CD14-positive monocyte (primary cell): ENCODE measurements at regions not wholly inside any gene's neighbourhood (a gene's known extent, or its start where the extent isn't known, plus 50 kb on each side); places are given as distances from the start of the nearest gene placed in this dataset.

Experiments used
- DNase-seq, 3 donors: peaks; one replicate each; pipeline ENCODE4 v3.0.0-alpha.2; 2011 to 2022
- H2AFZ ChIP-seq: 2 replicates; pipeline ENCODE4 v1.6.0; 2012; ENCODE audit warnings: mild to moderate bottlenecking, low read depth, low read length, inconsistent platforms; ENCODE audit not compliant: insufficient read depth, poor library complexity, severe bottlenecking
- H3K27ac ChIP-seq, 2 donors: 1 replicate in 1 of 2; 2 replicates in 1 of 2; pipeline ENCODE4 v1.5.1; 2012 to 2013; ENCODE audit warnings: low read length in 2 of 2, control low read depth in 1 of 2, inconsistent platforms in 1 of 2, low read depth in 1 of 2, mild to moderate bottlenecking in 1 of 2
- H3K27me3 ChIP-seq, 2 donors: one replicate each; pipeline versions ENCODE4 v1.6.0 to v1.6.1; 2011 to 2013; ENCODE audit warnings: low read length in 2 of 2; ENCODE audit not compliant: control insufficient read depth in 2 of 2, insufficient read depth in 2 of 2
- H3K36me3 ChIP-seq, 2 donors: replicated peaks in 1 of 2; 1 replicate in 1 of 2; 2 replicates in 1 of 2; pipeline versions ENCODE4 v1.5.1 to v1.6.1; 2012 to 2013; ENCODE audit warnings: low read length in 2 of 2, control low read depth in 1 of 2, inconsistent platforms in 1 of 2, mild to moderate bottlenecking in 1 of 2; ENCODE audit not compliant: insufficient read depth in 2 of 2, control insufficient read depth in 1 of 2
- H3K4me1 ChIP-seq, 2 donors: 1 replicate in 1 of 2; 2 replicates in 1 of 2; pipeline versions ENCODE4 v1.5.1 to v1.6.1; 2012 to 2013; ENCODE audit warnings: low read length in 2 of 2, control low read depth in 1 of 2, inconsistent platforms in 1 of 2, mild to moderate bottlenecking in 1 of 2, moderate library complexity in 1 of 2; ENCODE audit not compliant: insufficient read depth in 2 of 2, control insufficient read depth in 1 of 2
- H3K4me2 ChIP-seq: replicated peaks from 2 replicates; pipeline ENCODE3; 2012; ENCODE audit warnings: low read length, moderate library complexity, mild to moderate bottlenecking; ENCODE audit not compliant: poor library complexity, severe bottlenecking; ENCODE audit errors: extremely low read depth
- H3K4me3 ChIP-seq, 3 experiments: fragments of 200-600 bp in 1 of 3; sonication (generic) in 1 of 3; replicated peaks in 1 of 3; 1 replicate in 2 of 3; 2 replicates in 1 of 3; pipeline ENCODE4 v1.5.1; 2011 to 2013; ENCODE audit warnings: low read length in 3 of 3, mild to moderate bottlenecking in 3 of 3, control low read depth in 2 of 3, low read depth in 2 of 3, inconsistent platforms in 1 of 3, moderate library complexity in 1 of 3
- H3K79me2 ChIP-seq: 2 replicates; pipeline ENCODE4 v1.6.0; 2012; ENCODE audit warnings: mild to moderate bottlenecking, control low read depth, inconsistent platforms, low read length, moderate library complexity; ENCODE audit not compliant: insufficient read depth
- H3K9ac ChIP-seq: 2 replicates; pipeline ENCODE4 v1.6.0; 2017; ENCODE audit warnings: low read length, mild to moderate bottlenecking; ENCODE audit not compliant: insufficient read depth, poor library complexity, severe bottlenecking
- H3K9me3 ChIP-seq, 2 donors: replicated peaks in 1 of 2; 1 replicate in 1 of 2; 2 replicates in 1 of 2; pipeline versions ENCODE4 v1.5.1 to v1.6.1; 2012 to 2013; ENCODE audit warnings: low read length in 2 of 2, control low read depth in 1 of 2; ENCODE audit not compliant: control insufficient read depth in 1 of 2, insufficient read depth in 1 of 2
- H4K20me1 ChIP-seq: 2 replicates; pipeline ENCODE4 v1.6.0; 2012; ENCODE audit warnings: mild to moderate bottlenecking, low read length, control low read depth, moderate library complexity; ENCODE audit not compliant: insufficient read depth
- H3K27ac Mint-ChIP-seq, 7 donors: one replicate each; pipeline ENCODE4 v1.8.0; 2020; ENCODE audit warnings: mild to moderate bottlenecking in 7 of 7, mixed read lengths in 7 of 7, moderate library complexity in 6 of 7, inconsistent platforms in 2 of 7
- H3K27me3 Mint-ChIP-seq, 3 donors: one replicate each; pipeline ENCODE4 v1.8.0; 2021 to 2022; ENCODE audit warnings: low read depth in 3 of 3, mild to moderate bottlenecking in 3 of 3, mixed read lengths in 3 of 3, moderate library complexity in 3 of 3, inconsistent platforms in 1 of 3
- H3K36me3 Mint-ChIP-seq, 2 donors: one replicate each; pipeline ENCODE4 v1.8.0; 2020; ENCODE audit warnings: mixed read lengths in 2 of 2, inconsistent platforms in 1 of 2, mild to moderate bottlenecking in 1 of 2
- H3K4me1 Mint-ChIP-seq: one replicate; pipeline ENCODE4 v1.8.0; 2020; ENCODE audit warnings: mild to moderate bottlenecking, mixed read lengths
- H3K4me3 Mint-ChIP-seq, 2 donors: one replicate each; pipeline ENCODE4 v1.8.0; 2020; ENCODE audit warnings: mild to moderate bottlenecking in 2 of 2, mixed read lengths in 2 of 2, moderate library complexity in 1 of 2
- H3K9me3 Mint-ChIP-seq, 7 donors: one replicate each; pipeline ENCODE4 v1.8.0; 2020 to 2022; ENCODE audit warnings: mixed read lengths in 7 of 7, mild to moderate bottlenecking in 6 of 7, moderate library complexity in 6 of 7, inconsistent platforms in 2 of 7
- CTCF ChIP-seq: fragments of 200-600 bp; IDR thresholded peaks from one replicate; pipeline ENCODE4 v1.8.0; 2022; ENCODE audit warnings: antibody characterized with exemption, mild to moderate bottlenecking
- WGBS: methylation state at CpG from one replicate; pipeline ENCODE4 v1.1.5; 2013; ENCODE audit warnings: missing lambda C conversion rate; ENCODE audit not compliant: insufficient coverage; 5-methylcytosine and 5-hydroxymethylcytosine counted together
- intact Hi-C, 2 donors: fragments of 100-400 bp; cut with micrococcal nuclease; formaldehyde crosslinking; loops; one replicate each; pipeline versions ENCODE4 v1.15.0 to v1.15.1; 2023

- H3K79me2 ChIP-seq: no peaks in the 10 kb centered on the region
- H3K9me3 ChIP-seq: peaks cover 11 to 25% of the 10 kb centered on the region in 2 donors
- Mint-ChIP-seq H3K9me3 (peaks cover 7 to 26% (median 17%) of the 10 kb centered on the region in 7 donors), H3K27ac (no peak overlapping the region), H3K27me3 (no peaks in the 10 kb centered on the region), H3K4me1 (no peaks in the 10 kb centered on the region), H3K4me3 (no peak overlapping the region), H3K36me3 (no peaks in the 10 kb centered on the region)
- no peak overlapping the region for H3K9ac ChIP-seq
- H3K4me2 ChIP-seq: no peak overlapping the region
- H3K36me3 ChIP-seq: no peaks in the 10 kb centered on the region
- intact Hi-C loops: no loop called here
- no peak overlapping the region for H2AFZ ChIP-seq
- DNase-seq: no peak
- H3K4me3 ChIP-seq: no peak overlapping the region
- TF ChIP-seq CTCF: no peak
- H3K27ac ChIP-seq: no peak overlapping the region
- H3K27me3 ChIP-seq: no peaks in the 10 kb centered on the region
- 86% methylated on average over 1 of the region's 3 CpGs for WGBS
- no peaks in the 10 kb centered on the region for H4K20me1 ChIP-seq
- no peaks in the 10 kb centered on the region for H3K4me1 ChIP-seq
Measured at GRCh38 chr6:169073311-169073710, 180.3 kb downstream of the THBS2 start.

- H3K4me3 ChIP-seq: no peak overlapping the region
- 92% methylated on average over 22 of the region's 23 CpGs for WGBS
- no peaks in the 10 kb centered on the region for H3K4me1 ChIP-seq
- Mint-ChIP-seq H3K27ac (no peak overlapping the region), H3K4me1 (no peaks in the 10 kb centered on the region), H3K4me3 (no peak overlapping the region), H3K27me3 (no peaks in the 10 kb centered on the region), H3K36me3 (no peaks in the 10 kb centered on the region), H3K9me3 (peaks cover 7 to 26% (median 17%) of the 10 kb centered on the region in 7 donors)
- H3K27ac ChIP-seq: no peak overlapping the region
- H3K27me3 ChIP-seq: no peaks in the 10 kb centered on the region
- no peak overlapping the region for H3K9ac ChIP-seq
- H3K9me3 ChIP-seq: peaks cover 11 to 27% of the 10 kb centered on the region in 2 donors
- intact Hi-C loops: no loop called here
- no peak for DNase-seq
- no peak overlapping the region for H2AFZ ChIP-seq
- H3K4me2 ChIP-seq: no peak overlapping the region
- no peaks in the 10 kb centered on the region for H3K36me3 ChIP-seq
- no peaks in the 10 kb centered on the region for H4K20me1 ChIP-seq
- TF ChIP-seq CTCF: no peak
- H3K79me2 ChIP-seq: no peaks in the 10 kb centered on the region
Measured at GRCh38 chr6:169072127-169073042, 181.3 kb downstream of the THBS2 start.
